ENCODE measurements at regions not wholly inside any gene's neighbourhood (a gene's known extent, or its start where the extent isn't known, plus 50 kb on each side); places are given as distances from the start of the nearest gene placed in this dataset.

DNA sequence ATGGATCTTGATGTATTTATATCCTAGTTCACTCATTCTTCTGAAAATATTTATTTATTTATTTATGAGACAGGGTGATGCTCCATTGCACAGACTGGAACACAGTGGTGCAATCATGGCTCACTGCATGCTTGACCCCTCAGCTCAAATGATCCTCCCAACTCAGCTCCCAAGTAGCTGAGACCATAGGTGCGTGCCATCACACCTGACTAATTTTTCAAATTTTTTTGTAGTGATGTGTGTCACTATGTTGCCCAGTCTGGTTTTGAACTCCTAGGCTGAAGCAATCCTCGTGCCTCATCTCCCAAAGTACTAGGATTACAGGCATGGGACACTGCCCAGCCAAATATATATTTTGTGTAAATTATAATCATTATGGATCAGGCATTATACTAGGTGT is 595.6 kb upstream of the ATP2B1 start:
- TF ChIP-seq, protein P1, sequence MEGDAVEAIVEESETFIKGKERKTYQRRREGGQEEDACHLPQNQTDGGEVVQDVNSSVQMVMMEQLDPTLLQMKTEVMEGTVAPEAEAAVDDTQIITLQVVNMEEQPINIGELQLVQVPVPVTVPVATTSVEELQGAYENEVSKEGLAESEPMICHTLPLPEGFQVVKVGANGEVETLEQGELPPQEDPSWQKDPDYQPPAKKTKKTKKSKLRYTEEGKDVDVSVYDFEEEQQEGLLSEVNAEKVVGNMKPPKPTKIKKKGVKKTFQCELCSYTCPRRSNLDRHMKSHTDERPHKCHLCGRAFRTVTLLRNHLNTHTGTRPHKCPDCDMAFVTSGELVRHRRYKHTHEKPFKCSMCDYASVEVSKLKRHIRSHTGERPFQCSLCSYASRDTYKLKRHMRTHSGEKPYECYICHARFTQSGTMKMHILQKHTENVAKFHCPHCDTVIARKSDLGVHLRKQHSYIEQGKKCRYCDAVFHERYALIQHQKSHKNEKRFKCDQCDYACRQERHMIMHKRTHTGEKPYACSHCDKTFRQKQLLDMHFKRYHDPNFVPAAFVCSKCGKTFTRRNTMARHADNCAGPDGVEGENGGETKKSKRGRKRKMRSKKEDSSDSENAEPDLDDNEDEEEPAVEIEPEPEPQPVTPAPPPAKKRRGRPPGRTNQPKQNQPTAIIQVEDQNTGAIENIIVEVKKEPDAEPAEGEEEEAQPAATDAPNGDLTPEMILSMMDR (IDR thresholded peaks at IDR 0.05; ENCODE audit: low read depth, low read length, missing control alignments), result no peak
- DNase-seq (ENCODE audit: extremely low read depth, low read depth), result no peak
- H3K4me3 ChIP-seq (replicated peaks; ENCODE audit: low read depth, low read length), result no peak overlapping the region

DNA sequence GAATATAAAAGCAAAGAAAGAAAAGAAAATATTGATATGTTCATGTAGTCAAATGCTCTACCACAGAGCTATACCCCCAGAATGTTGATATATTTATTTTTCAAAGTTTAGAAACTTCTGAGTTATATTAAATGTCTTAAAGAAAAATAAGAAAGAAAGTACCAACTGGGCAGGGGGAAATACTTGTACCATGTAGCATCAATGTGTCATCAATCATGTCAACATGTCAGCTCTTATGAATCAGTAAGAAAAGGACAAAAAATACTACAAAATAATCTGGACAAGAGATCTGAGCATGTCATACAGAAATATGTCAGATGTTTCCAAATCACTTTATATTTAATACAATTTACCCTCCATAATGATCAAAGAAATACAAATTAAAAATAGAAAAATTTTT is 595.1 kb upstream of the ATP2B1 start:
- TF ChIP-seq, protein P1 (IDR thresholded peaks at IDR 0.05; ENCODE audit: low read depth, low read length, missing control alignments), result no peak
- DNase-seq (ENCODE audit: extremely low read depth, low read depth), result no peak
- H3K4me3 ChIP-seq (replicated peaks; ENCODE audit: low read depth, low read length), result no peak overlapping the region

DNA sequence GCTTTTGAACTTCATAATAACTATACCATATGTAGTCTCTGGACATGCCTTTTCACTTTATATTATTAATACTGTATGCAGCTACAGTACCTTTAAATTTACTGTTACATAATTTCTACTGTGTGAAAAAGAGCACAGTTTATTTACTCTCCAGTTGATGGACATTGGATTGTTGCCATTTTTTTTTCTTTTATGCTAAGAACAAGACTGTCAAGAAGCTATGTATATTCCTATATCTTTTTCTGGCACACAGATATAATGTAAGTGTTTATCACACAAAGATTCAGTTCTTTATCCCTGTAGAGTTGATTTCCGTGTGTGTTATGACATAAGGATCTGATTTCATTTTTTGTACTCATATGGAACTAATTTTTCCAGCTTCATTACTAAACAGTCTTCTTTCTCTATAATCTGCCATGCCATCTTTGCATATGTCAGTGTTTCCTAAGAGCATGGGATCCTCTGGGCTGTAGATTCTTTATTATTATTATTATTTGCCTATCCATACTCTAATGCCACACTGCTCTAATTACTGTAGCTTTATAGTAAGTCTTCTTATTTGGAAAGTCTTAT is 593.0 kb upstream of the ATP2B1 start:
- TF ChIP-seq, protein P1 (IDR thresholded peaks at IDR 0.05; ENCODE audit: low read depth, low read length, missing control alignments), result no peak
- no peak for DNase-seq (ENCODE audit: extremely low read depth, low read depth)
- no peak overlapping the region for H3K4me3 ChIP-seq (replicated peaks; ENCODE audit: low read depth, low read length)

DNA sequence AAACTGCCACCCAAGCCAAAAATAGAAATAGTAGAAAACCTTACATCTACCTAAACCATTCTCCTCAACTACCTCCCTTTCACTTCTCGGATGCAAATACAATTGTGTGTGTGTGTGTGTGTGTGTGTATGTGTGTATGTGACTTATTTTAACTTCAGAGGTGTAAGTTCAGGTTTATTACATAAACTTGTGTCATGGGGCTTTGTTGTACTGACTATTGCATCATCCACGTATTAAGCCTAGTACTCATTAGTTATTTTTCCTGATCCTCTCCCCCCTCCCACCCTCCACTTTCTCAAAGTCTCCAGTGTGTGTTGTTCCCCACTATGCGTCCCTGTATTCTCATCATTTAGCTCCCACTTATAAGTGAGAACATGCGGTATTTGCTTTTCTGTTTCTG is 592.5 kb upstream of the ATP2B1 start:
- no peak for DNase-seq (ENCODE audit: extremely low read depth, low read depth)

DNA sequence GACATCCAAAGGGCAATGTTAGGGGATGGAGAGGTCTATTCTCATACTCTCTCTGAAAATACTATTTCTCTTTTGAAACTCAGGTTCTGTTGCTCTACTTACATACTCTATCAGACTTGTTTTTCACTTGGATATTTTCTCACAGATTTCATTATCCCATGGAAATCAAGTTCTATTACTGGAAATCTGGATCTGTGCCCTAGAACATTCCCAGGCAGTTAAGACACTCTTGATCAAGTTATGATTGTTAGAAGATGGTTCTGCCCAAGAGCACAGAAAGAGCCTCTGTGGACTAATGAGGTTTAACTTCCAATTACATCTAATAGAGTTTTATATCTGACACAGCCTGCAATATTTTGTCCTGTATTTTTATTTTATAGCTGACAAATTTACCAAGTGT is 591.0 kb upstream of the ATP2B1 start:
- no peak overlapping the region for H3K4me3 ChIP-seq (replicated peaks; ENCODE audit: low read depth, low read length)
- TF ChIP-seq, protein P1 (IDR thresholded peaks at IDR 0.05; ENCODE audit: low read depth, low read length, missing control alignments), result no peak
- DNase-seq (ENCODE audit: extremely low read depth, low read depth), result no peak

More for the DNA sequence above, 592.5 kb upstream of the ATP2B1 start:
- TF ChIP-seq, protein P1 (IDR thresholded peaks at IDR 0.05; ENCODE audit: low read depth, low read length, missing control alignments), result no peak
- no peak overlapping the region for H3K4me3 ChIP-seq (replicated peaks; ENCODE audit: low read depth, low read length)

DNA sequence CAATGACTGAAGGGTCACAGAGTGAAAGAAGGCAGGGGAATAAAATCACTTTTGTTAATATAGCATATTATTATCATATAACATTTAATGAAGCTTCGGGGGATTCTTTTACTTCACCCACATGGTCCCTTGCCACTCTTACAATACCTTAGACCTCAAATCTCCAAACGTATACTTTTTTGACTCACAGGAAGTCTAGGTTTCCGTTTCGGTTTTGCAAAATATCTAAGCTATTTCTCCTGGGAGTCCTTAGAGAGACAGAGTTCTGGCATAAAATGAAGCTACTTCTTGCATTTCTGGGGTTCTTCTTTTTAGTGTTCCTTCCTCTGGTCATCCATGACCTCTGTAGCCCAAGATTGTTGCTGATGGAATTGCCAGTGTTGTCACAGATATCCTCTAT is 590.5 kb upstream of the ATP2B1 start:
- TF ChIP-seq, protein P1 (IDR thresholded peaks at IDR 0.05; ENCODE audit: low read depth, low read length, missing control alignments), result no peak
- no peak overlapping the region for H3K4me3 ChIP-seq (replicated peaks; ENCODE audit: low read depth, low read length)
- DNase-seq (ENCODE audit: extremely low read depth, low read depth), result no peak
